ENCODE measurements at regions not wholly inside any gene's neighbourhood (a gene's known extent, or its start where the extent isn't known, plus 50 kb on each side); places are given as distances from the start of the nearest gene placed in this dataset.
A peak's percentile ranks its signal among the peaks of the same experiment; 100 is the strongest.

DNA sequence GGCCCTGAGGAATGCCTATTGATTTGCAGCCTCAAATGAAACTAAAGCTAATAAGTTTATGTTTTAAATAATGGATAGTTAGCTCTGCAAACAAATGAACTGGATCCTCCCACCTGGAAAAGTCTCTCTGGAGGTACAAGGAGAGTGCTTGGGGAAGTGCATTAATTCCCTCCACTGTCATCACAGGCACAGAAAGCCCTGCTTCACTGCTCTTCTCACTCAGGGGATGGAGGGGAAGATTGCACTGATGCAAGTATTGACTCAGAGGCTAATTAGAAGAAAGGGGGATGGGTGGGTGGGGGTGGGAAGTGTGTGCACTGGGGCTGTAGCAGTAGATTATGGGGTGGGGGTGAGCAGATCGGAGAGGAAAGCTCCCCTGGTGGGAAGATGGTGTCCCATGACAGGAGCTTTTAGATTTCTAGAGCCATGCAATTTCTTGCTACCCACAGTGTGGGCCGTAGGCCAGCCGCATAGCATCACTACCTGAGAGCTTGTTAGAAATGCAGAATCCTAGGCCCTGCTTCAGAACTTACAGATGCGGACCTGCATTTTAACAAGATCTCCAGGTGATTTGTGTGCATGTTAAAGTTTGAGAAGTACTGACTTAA lies 163.9 kb downstream of the HIPK3 start:
- no peak for DNase-seq

DNA sequence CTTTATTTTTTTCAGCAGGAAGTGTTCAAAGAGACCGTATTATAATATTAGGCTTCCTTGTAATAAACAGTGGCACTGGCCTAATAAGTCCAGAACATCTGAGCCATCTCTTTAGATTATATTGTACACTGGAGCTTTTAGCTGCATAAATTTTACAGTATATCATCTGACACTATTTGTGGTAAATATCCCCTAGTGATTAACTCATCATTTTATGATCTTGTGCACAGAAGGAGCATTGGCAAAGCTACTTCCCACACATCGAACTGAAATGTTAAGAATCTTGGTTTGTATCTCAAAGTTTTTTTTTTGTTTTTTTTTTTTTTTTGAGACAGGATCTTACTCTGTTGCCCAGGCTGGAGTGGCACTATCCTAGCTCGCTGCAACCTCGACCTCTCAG lies 162.7 kb downstream of the HIPK3 start:
- DNase-seq: no peak

- DNase-seq: peak in 6 of 56 donors; percentile 4 to 23 (median 14)
These were observed 159.9 kb downstream of the HIPK3 start for GRCh38 chr11:33417121-33417520.

GRCh38 chr11:33413301-33413700 lies 156.1 kb downstream of the HIPK3 start:
- no peak for DNase-seq

DNA sequence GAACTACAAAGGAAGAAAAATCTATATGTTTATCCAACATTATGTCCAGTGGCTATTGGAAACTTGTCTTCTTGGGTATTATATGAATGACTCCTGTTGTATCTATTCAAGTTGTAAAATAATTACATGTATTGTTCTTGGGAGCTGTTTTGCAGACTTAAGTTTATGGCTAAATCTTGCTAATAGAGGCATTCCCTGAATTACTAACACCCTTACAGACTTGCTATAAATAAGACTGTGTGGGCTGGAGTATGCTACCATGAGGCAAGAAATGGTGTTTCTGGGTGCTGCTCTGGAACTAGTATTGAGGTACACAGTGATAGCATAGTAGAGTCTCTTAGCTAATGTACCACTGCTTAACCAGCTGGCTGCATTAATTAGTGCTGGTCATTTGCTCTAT lies 155.1 kb downstream of the HIPK3 start:
- DNase-seq: peak in 2 of 56 donors; percentile 10

DNA sequence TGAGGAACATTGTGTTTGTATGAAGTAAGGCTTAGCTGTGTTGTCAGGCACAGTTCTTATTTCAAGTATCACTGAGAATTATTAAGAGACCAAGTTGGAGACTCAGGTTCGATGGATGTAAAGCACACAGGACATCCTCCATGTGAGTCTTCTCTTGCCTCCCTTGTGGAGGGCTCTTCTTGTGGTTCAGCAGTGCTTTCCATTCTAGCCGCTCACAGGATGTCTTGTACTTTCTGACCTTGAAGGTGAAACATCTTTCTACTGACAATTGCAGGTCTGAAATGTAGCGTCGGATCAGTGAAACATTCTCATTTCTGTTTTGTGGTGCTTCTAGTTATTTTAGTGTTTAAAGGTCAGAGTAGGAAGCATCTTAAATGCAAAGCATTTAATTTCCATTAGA lies 154.6 kb downstream of the HIPK3 start:
- no peak for DNase-seq

- DNase-seq: no peak
These were observed 153.0 kb downstream of the HIPK3 start for GRCh38 chr11:33410086-33410765.
